ENCODE measurements at regions not wholly inside any gene's neighbourhood (a gene's known extent, or its start where the extent isn't known, plus 50 kb on each side); places are given as distances from the start of the nearest gene placed in this dataset.

DNA sequence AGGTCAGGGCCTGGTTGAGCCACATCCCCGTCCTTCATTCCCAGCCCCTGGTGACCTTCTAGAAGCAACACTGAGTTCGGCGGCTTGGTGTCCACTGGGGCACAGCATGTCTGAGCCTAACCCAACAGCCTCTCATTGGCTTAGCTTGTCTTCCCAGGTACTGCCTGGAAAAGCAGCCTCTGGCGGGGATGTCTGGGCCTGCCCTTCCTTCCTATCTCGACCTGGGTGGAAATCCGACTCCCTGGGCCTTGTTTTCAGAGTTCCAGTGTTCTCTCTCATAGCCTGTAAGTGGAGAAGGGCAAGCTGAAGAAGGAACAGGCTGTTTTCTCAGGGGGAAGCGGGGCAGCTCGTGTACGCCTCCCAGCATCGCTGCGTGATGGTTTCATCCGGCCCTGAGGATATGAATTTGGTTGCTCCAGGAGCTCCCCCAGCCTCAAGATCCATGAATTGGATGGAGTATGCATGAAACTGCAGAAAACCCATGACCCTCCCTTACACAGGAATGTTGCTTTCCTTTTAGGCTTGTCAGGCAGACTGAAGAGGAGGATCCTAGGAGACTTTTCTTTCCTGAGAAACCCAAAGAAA lies 116.5 kb upstream of the IRF2BP2 start (continued):
- TF ChIP-seq, protein P1, sequence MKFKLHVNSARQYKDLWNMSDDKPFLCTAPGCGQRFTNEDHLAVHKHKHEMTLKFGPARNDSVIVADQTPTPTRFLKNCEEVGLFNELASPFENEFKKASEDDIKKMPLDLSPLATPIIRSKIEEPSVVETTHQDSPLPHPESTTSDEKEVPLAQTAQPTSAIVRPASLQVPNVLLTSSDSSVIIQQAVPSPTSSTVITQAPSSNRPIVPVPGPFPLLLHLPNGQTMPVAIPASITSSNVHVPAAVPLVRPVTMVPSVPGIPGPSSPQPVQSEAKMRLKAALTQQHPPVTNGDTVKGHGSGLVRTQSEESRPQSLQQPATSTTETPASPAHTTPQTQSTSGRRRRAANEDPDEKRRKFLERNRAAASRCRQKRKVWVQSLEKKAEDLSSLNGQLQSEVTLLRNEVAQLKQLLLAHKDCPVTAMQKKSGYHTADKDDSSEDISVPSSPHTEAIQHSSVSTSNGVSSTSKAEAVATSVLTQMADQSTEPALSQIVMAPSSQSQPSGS (tag by site-specific recombination; IDR thresholded peaks at IDR 0.05; ENCODE audit: low read depth), result no peak
- TF ChIP-seq, protein P2, sequence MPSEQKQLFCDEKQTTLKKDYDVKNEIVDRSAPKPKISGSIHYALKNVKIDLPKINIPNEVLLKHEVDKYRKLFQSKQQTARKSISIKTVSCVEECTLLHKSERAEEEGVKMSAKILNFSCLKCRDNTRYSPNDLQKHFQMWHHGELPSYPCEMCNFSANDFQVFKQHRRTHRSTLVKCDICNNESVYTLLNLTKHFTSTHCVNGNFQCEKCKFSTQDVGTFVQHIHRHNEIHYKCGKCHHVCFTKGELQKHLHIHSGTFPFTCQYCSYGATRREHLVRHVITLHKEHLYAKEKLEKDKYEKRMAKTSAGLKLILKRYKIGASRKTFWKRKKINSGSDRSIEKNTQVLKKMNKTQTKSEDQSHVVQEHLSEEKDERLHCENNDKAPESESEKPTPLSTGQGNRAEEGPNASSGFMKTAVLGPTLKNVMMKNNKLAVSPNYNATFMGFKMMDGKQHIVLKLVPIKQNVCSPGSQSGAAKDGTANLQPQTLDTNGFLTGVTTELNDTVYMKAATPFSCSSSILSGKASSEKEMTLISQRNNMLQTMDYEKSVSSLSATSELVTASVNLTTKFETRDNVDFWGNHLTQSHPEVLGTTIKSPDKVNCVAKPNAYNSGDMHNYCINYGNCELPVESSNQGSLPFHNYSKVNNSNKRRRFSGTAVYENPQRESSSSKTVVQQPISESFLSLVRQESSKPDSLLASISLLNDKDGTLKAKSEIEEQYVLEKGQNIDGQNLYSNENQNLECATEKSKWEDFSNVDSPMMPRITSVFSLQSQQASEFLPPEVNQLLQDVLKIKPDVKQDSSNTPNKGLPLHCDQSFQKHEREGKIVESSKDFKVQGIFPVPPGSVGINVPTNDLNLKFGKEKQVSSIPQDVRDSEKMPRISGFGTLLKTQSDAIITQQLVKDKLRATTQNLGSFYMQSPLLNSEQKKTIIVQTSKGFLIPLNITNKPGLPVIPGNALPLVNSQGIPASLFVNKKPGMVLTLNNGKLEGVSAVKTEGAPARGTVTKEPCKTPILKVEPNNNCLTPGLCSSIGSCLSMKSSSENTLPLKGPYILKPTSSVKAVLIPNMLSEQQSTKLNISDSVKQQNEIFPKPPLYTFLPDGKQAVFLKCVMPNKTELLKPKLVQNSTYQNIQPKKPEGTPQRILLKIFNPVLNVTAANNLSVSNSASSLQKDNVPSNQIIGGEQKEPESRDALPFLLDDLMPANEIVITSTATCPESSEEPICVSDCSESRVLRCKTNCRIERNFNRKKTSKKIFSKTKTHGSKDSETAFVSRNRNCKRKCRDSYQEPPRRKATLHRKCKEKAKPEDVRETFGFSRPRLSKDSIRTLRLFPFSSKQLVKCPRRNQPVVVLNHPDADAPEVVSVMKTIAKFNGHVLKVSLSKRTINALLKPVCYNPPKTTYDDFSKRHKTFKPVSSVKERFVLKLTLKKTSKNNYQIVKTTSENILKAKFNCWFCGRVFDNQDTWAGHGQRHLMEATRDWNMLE (tag by site-specific recombination; conservative IDR thresholded peaks at IDR 0.05; ENCODE audit: low read depth), result no peak
- TF ChIP-seq ZNF555 (tag by site-specific recombination; conservative IDR thresholded peaks at IDR 0.05) (no peak), ZBTB1 (tag by site-specific recombination; IDR thresholded peaks at IDR 0.05) (no peak), ZNF404 (tag by site-specific recombination; IDR thresholded peaks at IDR 0.05) (no peak), ZNF223 (tag by site-specific recombination; IDR thresholded peaks at IDR 0.05) (no peak), ZNF248 (tag by site-specific recombination; IDR thresholded peaks at IDR 0.05) (no peak), YY1 (tag by site-specific recombination; IDR thresholded peaks at IDR 0.05) (no peak), ZNF394 (tag by site-specific recombination; IDR thresholded peaks at IDR 0.05; ENCODE audit: borderline replicate concordance) (no peak; the same call in 1 of the 2 replicates), ZNF2 (tag by site-specific recombination; IDR thresholded peaks at IDR 0.05) (no peak), ZNF645 (tag by site-specific recombination; IDR thresholded peaks at IDR 0.05) (no peak), ZNF112 (tag by site-specific recombination; IDR thresholded peaks at IDR 0.05) (no peak), ZNF169 (tag by site-specific recombination; IDR thresholded peaks at IDR 0.05) (no peak), ZNF449 (tag by site-specific recombination; IDR thresholded peaks at IDR 0.05) (no peak), PRDM1 (tag by site-specific recombination; IDR thresholded peaks at IDR 0.05) (peak; percentile 48; the same call in 1 of the 2 replicates), TRIM28 (IDR thresholded peaks at IDR 0.05; ENCODE audit: borderline replicate concordance, low read length) (peak; percentile 82; the same call in 1 of the 2 replicates), ZNF623 (tag by site-specific recombination; IDR thresholded peaks at IDR 0.05) (no peak), ZNF133 (tag by site-specific recombination; IDR thresholded peaks at IDR 0.05) (no peak), PRDM10 (tag by site-specific recombination; IDR thresholded peaks at IDR 0.05) (peak; percentile 99), ZBTB17 (tag by site-specific recombination; IDR thresholded peaks at IDR 0.05) (peak; percentile 69), ZNF654 (tag by site-specific recombination; IDR thresholded peaks at IDR 0.05; ENCODE audit: low read depth) (no peak), ZNF121 (tag by site-specific recombination; IDR thresholded peaks at IDR 0.05) (no peak), ZNF362 (tag by site-specific recombination; IDR thresholded peaks at IDR 0.05) (no peak), KLF9 (tag by site-specific recombination; IDR thresholded peaks at IDR 0.05; ENCODE audit: low read depth) (no peak)
- TF ChIP-seq, protein P3, sequence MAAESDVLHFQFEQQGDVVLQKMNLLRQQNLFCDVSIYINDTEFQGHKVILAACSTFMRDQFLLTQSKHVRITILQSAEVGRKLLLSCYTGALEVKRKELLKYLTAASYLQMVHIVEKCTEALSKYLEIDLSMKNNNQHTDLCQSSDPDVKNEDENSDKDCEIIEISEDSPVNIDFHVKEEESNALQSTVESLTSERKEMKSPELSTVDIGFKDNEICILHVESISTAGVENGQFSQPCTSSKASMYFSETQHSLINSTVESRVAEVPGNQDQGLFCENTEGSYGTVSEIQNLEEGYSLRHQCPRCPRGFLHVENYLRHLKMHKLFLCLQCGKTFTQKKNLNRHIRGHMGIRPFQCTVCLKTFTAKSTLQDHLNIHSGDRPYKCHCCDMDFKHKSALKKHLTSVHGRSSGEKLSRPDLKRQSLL (tag by site-specific recombination; IDR thresholded peaks at IDR 0.05), result no peak

All from HEK293 (cell line).